Naive B cell (primary cell): ENCODE measurements at regions not wholly inside any gene's neighbourhood (a gene's known extent, or its start where the extent isn't known, plus 50 kb on each side); places are given as distances from the start of the nearest gene placed in this dataset.

Experiments
- ATAC-seq, 2 donors: fragments of 150-1000 bp; cut with Tn5 transposase; 2 replicates each; pipeline ENCODE4 v1.10.0; 2021; ENCODE audit warnings: low read depth in 2 of 2, mild to moderate bottlenecking in 2 of 2, moderate library complexity in 2 of 2
- DNase-seq: peaks from one replicate; pipeline ENCODE4 v3.0.0; 2022
- H3K27ac Mint-ChIP-seq, 6 donors: one replicate each; pipeline ENCODE4 v1.8.0; 2020 to 2022; ENCODE audit warnings: mild to moderate bottlenecking in 6 of 6, mixed read lengths in 6 of 6, moderate library complexity in 5 of 6, inconsistent platforms in 2 of 6
- H3K27me3 Mint-ChIP-seq, 3 donors: one replicate each; pipeline ENCODE4 v1.8.0; 2021 to 2022; ENCODE audit warnings: mixed read lengths in 3 of 3, mild to moderate bottlenecking in 1 of 3
- H3K36me3 Mint-ChIP-seq, 2 donors: one replicate each; pipeline ENCODE4 v1.8.0; 2020 to 2022; ENCODE audit warnings: mixed read lengths in 2 of 2, inconsistent platforms in 1 of 2, mild to moderate bottlenecking in 1 of 2
- H3K4me1 Mint-ChIP-seq, 3 donors: one replicate each; pipeline ENCODE4 v1.8.0; 2020 to 2022; ENCODE audit warnings: mixed read lengths in 3 of 3, inconsistent platforms in 1 of 3, mild to moderate bottlenecking in 1 of 3, moderate library complexity in 1 of 3
- H3K4me3 Mint-ChIP-seq, 8 donors: one replicate each; pipeline ENCODE4 v1.8.0; 2020 to 2022; ENCODE audit warnings: mild to moderate bottlenecking in 8 of 8, mixed read lengths in 8 of 8, moderate library complexity in 8 of 8, inconsistent platforms in 2 of 8
- H3K9me3 Mint-ChIP-seq, 7 donors: one replicate each; pipeline ENCODE4 v1.8.0; 2020 to 2022; ENCODE audit warnings: mixed read lengths in 7 of 7, mild to moderate bottlenecking in 5 of 7, inconsistent platforms in 2 of 7, moderate library complexity in 1 of 7

DNA sequence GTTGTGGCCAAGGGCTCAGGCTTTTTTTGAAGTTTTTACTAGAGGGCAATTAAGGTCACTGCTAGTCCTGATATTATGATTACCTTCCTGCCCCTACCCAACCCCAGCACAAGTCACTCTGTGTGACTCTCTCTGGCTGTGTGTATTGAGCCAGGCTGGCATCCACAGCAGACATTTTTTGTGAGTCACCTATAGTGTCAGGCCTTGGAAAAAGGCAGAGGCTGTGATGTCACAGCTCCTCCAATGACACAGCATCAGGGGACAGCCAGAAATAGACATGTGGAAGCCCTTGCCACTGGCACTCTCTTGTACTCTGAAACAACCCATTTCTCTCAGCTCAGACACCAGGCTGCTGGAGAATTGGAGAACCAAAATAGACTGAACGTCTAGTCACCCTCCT, 145.4 kb downstream of the NMUR2 start:
- no peaks in the 10 kb centered on the region for H3K4me1 Mint-ChIP-seq
- peaks cover 0 to 7% (median 0%) of the 10 kb centered on the region in 7 donors for H3K9me3 Mint-ChIP-seq
- no peak for DNase-seq

GRCh38 chr5:152256580-152256979, 148.5 kb downstream of the NMUR2 start:
- no peaks in the 10 kb centered on the region for H3K4me1 Mint-ChIP-seq
- peaks cover 0 to 9% (median 0%) of the 10 kb centered on the region in 3 donors for H3K27me3 Mint-ChIP-seq
- DNase-seq: no peak
- no peak overlapping the region for H3K4me3 Mint-ChIP-seq
- H3K9me3 Mint-ChIP-seq: peaks cover 0 to 7% (median 0%) of the 10 kb centered on the region in 7 donors
- no peaks in the 10 kb centered on the region for H3K36me3 Mint-ChIP-seq
- no peak overlapping the region for H3K27ac Mint-ChIP-seq
- no peak for ATAC-seq

More for the DNA sequence above, 145.4 kb downstream of the NMUR2 start:
- Mint-ChIP-seq H3K4me3 (no peak overlapping the region), H3K27me3 (peaks cover 0 to 9% (median 0%) of the 10 kb centered on the region in 3 donors), H3K27ac (no peak overlapping the region), H3K36me3 (no peaks in the 10 kb centered on the region)
- no peak for ATAC-seq

- no peak overlapping the region for H3K4me3 Mint-ChIP-seq
- no peak for DNase-seq
- H3K36me3 Mint-ChIP-seq: no peaks in the 10 kb centered on the region
- peaks cover 0 to 7% (median 0%) of the 10 kb centered on the region in 7 donors for H3K9me3 Mint-ChIP-seq
- ATAC-seq: no peak
- no peaks in the 10 kb centered on the region for H3K4me1 Mint-ChIP-seq
- no peak overlapping the region for H3K27ac Mint-ChIP-seq
- peaks cover 0 to 9% (median 0%) of the 10 kb centered on the region in 3 donors for H3K27me3 Mint-ChIP-seq
Observed at GRCh38 chr5:152255411-152255810, 149.7 kb downstream of the NMUR2 start.

GRCh38 chr5:152247850-152248385, 157.2 kb downstream of the NMUR2 start:
- no peak for ATAC-seq
- no peak overlapping the region for H3K4me3 Mint-ChIP-seq

DNA sequence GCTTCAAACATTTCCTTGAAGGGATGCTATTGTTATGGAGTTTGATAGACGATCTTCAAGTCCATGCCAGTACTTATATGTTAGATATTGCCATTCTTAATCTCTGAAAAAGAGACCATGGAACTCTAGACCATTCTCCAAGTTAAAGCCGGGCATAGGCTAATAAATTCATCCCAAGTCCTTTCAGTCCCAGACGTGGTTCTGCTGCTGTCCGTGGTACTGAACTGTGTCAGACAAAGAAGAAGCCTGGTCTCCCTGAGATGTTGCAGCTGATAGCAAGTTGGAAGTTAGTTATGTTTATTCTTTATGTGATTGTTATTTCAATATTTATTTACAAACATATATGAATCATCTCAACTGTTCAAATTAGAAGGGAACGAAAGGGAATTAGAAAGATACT, 158.7 kb downstream of the NMUR2 start:
- ATAC-seq (no peak), DNase-seq (no peak)
- Mint-ChIP-seq H3K9me3 (peaks cover 0 to 11% (median 2%) of the 10 kb centered on the region in 7 donors), H3K4me1 (no peaks in the 10 kb centered on the region), H3K4me3 (no peak overlapping the region), H3K36me3 (no peaks in the 10 kb centered on the region), H3K27ac (no peak overlapping the region), H3K27me3 (no peaks in the 10 kb centered on the region)

More at GRCh38 chr5:152247850-152248385, 157.2 kb downstream of the NMUR2 start:
- no peaks in the 10 kb centered on the region for H3K36me3 Mint-ChIP-seq
- no peak overlapping the region for H3K27ac Mint-ChIP-seq
- H3K9me3 Mint-ChIP-seq: peaks cover 0 to 11% (median 0%) of the 10 kb centered on the region in 7 donors
- no peaks in the 10 kb centered on the region for H3K27me3 Mint-ChIP-seq
- H3K4me1 Mint-ChIP-seq: no peaks in the 10 kb centered on the region
- DNase-seq: no peak

DNA sequence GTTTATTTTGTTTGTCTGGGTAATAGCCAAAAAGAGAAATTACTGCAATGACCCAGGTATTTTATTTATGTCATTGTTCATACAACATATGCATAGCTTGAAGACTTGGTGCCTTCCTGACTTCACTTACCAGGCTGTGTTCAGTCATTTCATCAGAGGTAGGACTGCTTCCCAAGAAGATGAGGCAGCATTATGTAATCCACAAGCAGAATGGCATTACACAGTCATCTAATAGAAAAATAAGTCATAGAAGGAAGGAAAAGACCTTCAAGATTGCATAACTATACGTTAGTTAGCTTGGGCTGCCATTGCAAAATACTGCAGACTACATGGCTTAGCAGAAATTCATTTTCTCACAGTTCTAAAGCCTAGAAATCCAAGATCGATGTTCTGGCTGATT, 167.5 kb downstream of the NMUR2 start:
- DNase-seq (no peak), ATAC-seq (no peak)
- no peaks in the 10 kb centered on the region for H3K4me1 Mint-ChIP-seq
- no peaks in the 10 kb centered on the region for H3K36me3 Mint-ChIP-seq
- H3K27me3 Mint-ChIP-seq: peaks cover 0 to 3% (median 0%) of the 10 kb centered on the region in 3 donors
- no peak overlapping the region for H3K4me3 Mint-ChIP-seq
- no peak overlapping the region for H3K27ac Mint-ChIP-seq
- H3K9me3 Mint-ChIP-seq: peaks cover 0 to 22% (median 2%) of the 10 kb centered on the region in 7 donors

DNA sequence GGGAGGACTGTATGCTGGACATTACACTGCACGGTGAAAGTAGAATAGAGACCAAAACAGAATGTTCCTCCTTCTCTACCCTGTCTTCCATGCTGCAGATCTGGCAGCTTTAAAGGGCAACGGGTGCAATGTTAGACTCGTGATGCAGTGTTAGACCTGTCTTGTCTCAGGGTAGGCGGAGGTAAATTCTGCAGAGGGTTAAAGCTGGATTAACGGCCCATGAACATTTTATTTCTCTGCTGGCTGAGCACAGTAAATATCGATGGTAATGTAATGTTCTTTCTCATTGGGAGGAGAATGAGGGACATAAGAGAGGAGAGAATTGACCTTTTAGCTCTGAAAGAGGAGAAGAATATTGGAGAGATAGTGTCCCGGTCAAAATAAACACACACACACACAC, 178.9 kb downstream of the NMUR2 start:
- no peaks in the 10 kb centered on the region for H3K4me1 Mint-ChIP-seq
- H3K27me3 Mint-ChIP-seq: peaks cover 0 to 11% (median 0%) of the 10 kb centered on the region in 3 donors
- H3K36me3 Mint-ChIP-seq: no peaks in the 10 kb centered on the region
- ATAC-seq: no peak
- H3K27ac Mint-ChIP-seq: no peak overlapping the region
- peaks cover 0 to 5% (median 0%) of the 10 kb centered on the region in 7 donors for H3K9me3 Mint-ChIP-seq
- H3K4me3 Mint-ChIP-seq: no peak overlapping the region
- DNase-seq: no peak

DNA sequence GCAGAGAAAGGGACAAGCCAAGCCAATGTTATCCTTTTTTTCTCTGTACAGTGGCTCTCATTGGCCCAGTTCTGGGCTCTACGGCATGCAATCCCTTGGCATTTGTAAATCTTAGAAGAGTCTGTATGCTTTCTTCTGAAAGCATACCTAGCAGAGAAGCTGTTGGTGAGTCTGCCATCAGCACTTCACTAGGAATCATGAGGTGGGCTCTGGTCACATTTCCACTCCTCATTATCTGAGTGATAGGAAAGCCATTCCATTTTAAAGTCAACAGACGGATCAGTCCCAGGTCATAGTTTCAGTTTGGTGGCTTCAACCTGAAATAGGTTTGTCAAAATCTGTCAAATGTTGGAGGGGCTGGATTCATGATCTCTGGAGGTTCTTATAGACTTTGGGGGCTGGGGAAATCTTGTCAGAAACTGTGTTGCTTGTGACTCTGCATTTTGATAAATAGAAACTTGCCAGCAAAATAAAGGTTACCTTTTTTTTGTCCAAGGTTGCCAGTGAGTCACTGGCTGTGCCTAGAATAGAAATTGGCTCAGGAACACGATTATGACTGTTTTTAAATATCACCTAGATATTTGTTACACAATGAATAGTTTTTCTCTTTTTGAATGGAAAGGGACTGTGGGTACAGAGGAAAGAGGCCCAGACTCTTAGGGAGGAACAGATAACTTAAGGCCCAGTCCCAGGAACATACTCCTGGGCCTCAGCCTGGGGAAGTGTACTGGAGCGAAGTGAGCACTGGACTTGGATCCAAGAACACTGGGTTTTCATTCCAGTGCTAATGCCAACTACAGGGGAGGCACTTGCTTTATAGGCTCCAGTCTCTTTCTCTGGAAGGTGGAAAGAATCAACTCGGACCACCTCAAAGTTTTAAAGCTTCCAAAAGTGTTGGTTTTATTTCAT, 183.1 kb downstream of the NMUR2 start:
- no peak for DNase-seq
- H3K36me3 Mint-ChIP-seq: no peaks in the 10 kb centered on the region
- H3K9me3 Mint-ChIP-seq: peaks cover 0 to 8% (median 0%) of the 10 kb centered on the region in 7 donors
- H3K4me3 Mint-ChIP-seq: no peak overlapping the region
- no peaks in the 10 kb centered on the region for H3K4me1 Mint-ChIP-seq
- ATAC-seq: no peak
- peaks cover 0 to 11% (median 0%) of the 10 kb centered on the region in 3 donors for H3K27me3 Mint-ChIP-seq
- H3K27ac Mint-ChIP-seq: no peak overlapping the region

DNA sequence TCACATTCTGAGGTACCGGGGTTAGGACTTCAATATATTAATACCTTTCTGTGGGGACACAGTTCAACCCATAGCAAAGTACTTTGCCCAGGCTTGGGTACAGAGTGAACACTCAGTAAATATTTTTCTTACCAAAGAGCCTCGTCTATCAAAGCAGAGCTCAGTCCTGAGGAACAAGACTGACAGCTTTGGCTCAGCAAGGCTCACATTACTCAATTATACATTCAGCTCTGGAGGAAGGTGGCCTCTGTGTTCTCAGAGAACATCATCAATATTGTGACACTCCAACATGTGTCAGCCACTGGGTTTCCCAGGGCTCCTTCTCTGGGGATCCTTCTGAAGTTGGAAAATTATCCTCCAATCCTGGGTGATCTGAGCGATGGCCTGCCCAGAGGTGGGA, 186.4 kb downstream of the NMUR2 start:
- no peak overlapping the region for H3K27ac Mint-ChIP-seq
- no peaks in the 10 kb centered on the region for H3K27me3 Mint-ChIP-seq
- no peaks in the 10 kb centered on the region for H3K36me3 Mint-ChIP-seq
- H3K9me3 Mint-ChIP-seq: peaks cover 4 to 19% (median 7%) of the 10 kb centered on the region in 7 donors
- H3K4me1 Mint-ChIP-seq: no peaks in the 10 kb centered on the region
- no peak overlapping the region for H3K4me3 Mint-ChIP-seq
- ATAC-seq (no peak), DNase-seq (no peak)

DNA sequence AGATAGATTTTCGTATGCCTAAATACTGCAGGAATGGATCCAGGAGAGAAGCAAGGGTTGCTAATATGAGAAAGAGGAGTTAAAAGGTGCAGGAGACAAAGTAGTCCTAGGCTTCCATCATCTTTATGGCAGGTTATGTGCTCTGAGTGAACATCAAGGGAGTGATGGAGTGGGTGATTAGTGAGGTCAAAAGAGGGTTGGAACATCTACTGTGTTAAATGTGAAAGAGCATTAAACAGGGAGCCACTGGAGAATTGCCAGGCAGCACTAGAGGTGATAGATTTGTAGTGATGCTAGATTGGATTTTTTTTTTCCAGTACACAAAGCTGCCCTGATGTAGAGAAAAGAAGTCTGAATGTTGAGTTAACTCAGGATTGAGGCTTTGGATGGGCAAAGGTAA, 199.3 kb downstream of the NMUR2 start:
- H3K4me3 Mint-ChIP-seq: no peak overlapping the region
- H3K4me1 Mint-ChIP-seq: no peaks in the 10 kb centered on the region
- H3K36me3 Mint-ChIP-seq: no peaks in the 10 kb centered on the region
- no peak overlapping the region for H3K27ac Mint-ChIP-seq
- no peak for DNase-seq
- ATAC-seq: no peak
- H3K9me3 Mint-ChIP-seq: no peaks in the 10 kb centered on the region
- no peaks in the 10 kb centered on the region for H3K27me3 Mint-ChIP-seq

- no peak for ATAC-seq
- DNase-seq: no peak
- H3K4me1 Mint-ChIP-seq: no peaks in the 10 kb centered on the region
- peaks cover 0 to 2% (median 0%) of the 10 kb centered on the region in 7 donors for H3K9me3 Mint-ChIP-seq
- H3K27me3 Mint-ChIP-seq: no peaks in the 10 kb centered on the region
- H3K4me3 Mint-ChIP-seq: no peak overlapping the region
- H3K36me3 Mint-ChIP-seq: no peaks in the 10 kb centered on the region
- H3K27ac Mint-ChIP-seq: no peak overlapping the region
Observed at GRCh38 chr5:152202321-152202720, 202.8 kb downstream of the NMUR2 start.

DNA sequence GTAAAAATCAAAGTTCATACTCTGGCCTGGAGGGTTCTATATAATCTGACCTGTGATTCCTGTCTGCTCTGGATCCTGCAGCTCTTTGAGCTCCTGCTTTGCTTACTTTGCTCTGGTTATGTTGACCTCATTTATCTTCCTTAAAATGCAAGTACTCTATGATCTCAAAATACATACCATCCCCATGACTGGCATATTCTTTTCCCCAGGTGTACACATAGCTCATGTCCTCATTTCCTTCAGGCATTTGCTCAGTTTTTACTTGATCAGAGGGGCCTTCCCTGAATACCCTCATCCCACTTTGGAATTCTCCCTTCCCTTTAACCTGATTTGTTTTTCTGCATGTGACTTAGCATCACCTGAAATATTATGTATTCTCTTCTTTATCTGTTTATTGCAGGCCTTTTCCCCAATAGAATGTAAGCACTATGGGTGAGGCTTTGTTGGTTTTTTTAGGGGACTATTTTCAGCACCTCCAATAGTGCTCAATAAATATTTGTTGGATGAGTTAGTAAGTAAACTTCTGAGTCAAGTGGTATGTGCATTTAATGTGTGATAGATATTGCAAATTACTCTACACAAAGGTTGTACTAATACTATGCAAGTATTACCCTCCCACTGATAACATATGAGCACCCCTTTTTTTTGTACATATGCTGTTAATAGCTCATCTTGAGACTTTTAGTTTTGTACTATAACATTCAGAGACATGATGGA, 211.5 kb downstream of the NMUR2 start:
- ATAC-seq (no peak), DNase-seq (no peak)
- Mint-ChIP-seq H3K9me3 (peaks cover 3 to 22% (median 6%) of the 10 kb centered on the region in 7 donors), H3K27me3 (peaks cover 8 to 27% (median 16%) of the 10 kb centered on the region in 3 donors), H3K4me3 (no peak overlapping the region), H3K27ac (no peak overlapping the region), H3K36me3 (peaks cover 0 to 11% of the 10 kb centered on the region in 2 donors), H3K4me1 (no peaks in the 10 kb centered on the region)

- H3K36me3 Mint-ChIP-seq: peaks cover 0 to 6% of the 10 kb centered on the region in 2 donors
- peaks cover 13 to 16% (median 15%) of the 10 kb centered on the region in 3 donors for H3K27me3 Mint-ChIP-seq
- H3K9me3 Mint-ChIP-seq: peaks cover 2 to 28% (median 9%) of the 10 kb centered on the region in 7 donors
- ATAC-seq (no peak), DNase-seq (no peak)
- no peak overlapping the region for H3K27ac Mint-ChIP-seq
- no peaks in the 10 kb centered on the region for H3K4me1 Mint-ChIP-seq
- H3K4me3 Mint-ChIP-seq: no peak overlapping the region
Observed at GRCh38 chr5:152188251-152188650, 216.8 kb downstream of the NMUR2 start.
